GM23338 (cell line): ENCODE measurements at regions not wholly inside any gene's neighbourhood (a gene's known extent, or its start where the extent isn't known, plus 50 kb on each side); places are given as distances from the start of the nearest gene placed in this dataset.

Experiments
- CTCF ChIP-seq, 2 experiments: fragments of 200-600 bp in 1 of 2; sonication (generic) in 1 of 2; conservative IDR thresholded peaks; 2 replicates each; pipeline versions ENCODE4 v1.5.1 to v1.6.1; 2016 to 2017; ENCODE audit warnings: antibody characterized with exemption in 2 of 2, low read depth in 2 of 2, mild to moderate bottlenecking in 2 of 2, moderate library complexity in 1 of 2
- EZH2 ChIP-seq: fragments of 200-600 bp; sonication (generic); IDR thresholded peaks from one replicate; pipeline ENCODE4 v1.8.0; 2017; ENCODE audit warnings: antibody characterized with exemption, mild to moderate bottlenecking, low read depth; ENCODE audit not compliant: unreplicated experiment
- EZH2phosphoT487 ChIP-seq: fragments of 200-600 bp; sonication (generic); IDR thresholded peaks from one replicate; pipeline ENCODE4 v1.8.1; 2018; ENCODE audit warnings: antibody characterized with exemption; ENCODE audit not compliant: unreplicated experiment
- POLR2AphosphoS5 ChIP-seq: IDR thresholded peaks from 2 replicates; pipeline ENCODE4 v1.6.1; 2016; ENCODE audit warnings: antibody characterized with exemption, low read depth
- ZNF114 ChIP-seq: fragments of 250-450 bp; sonication (Bioruptor Pico); IDR thresholded peaks from 2 replicates; pipeline ENCODE4 v1.5.0; 2020; ENCODE audit warnings: mild to moderate bottlenecking, moderate library complexity
- TF ChIP-seq, protein P1 (sequence below): fragments of 250-450 bp; sonication (Bioruptor Pico); IDR thresholded peaks from 2 replicates; pipeline ENCODE4 v1.5.0; 2020; ENCODE audit warnings: mild to moderate bottlenecking, moderate library complexity

- no peak for TF ChIP-seq POLR2AphosphoS5
- TF ChIP-seq CTCF (conservative IDR thresholded peaks at IDR 0.05; ENCODE audit: low read depth in 2 of 2), result no peak
- TF ChIP-seq EZH2, result no peak
- TF ChIP-seq, protein P1, sequence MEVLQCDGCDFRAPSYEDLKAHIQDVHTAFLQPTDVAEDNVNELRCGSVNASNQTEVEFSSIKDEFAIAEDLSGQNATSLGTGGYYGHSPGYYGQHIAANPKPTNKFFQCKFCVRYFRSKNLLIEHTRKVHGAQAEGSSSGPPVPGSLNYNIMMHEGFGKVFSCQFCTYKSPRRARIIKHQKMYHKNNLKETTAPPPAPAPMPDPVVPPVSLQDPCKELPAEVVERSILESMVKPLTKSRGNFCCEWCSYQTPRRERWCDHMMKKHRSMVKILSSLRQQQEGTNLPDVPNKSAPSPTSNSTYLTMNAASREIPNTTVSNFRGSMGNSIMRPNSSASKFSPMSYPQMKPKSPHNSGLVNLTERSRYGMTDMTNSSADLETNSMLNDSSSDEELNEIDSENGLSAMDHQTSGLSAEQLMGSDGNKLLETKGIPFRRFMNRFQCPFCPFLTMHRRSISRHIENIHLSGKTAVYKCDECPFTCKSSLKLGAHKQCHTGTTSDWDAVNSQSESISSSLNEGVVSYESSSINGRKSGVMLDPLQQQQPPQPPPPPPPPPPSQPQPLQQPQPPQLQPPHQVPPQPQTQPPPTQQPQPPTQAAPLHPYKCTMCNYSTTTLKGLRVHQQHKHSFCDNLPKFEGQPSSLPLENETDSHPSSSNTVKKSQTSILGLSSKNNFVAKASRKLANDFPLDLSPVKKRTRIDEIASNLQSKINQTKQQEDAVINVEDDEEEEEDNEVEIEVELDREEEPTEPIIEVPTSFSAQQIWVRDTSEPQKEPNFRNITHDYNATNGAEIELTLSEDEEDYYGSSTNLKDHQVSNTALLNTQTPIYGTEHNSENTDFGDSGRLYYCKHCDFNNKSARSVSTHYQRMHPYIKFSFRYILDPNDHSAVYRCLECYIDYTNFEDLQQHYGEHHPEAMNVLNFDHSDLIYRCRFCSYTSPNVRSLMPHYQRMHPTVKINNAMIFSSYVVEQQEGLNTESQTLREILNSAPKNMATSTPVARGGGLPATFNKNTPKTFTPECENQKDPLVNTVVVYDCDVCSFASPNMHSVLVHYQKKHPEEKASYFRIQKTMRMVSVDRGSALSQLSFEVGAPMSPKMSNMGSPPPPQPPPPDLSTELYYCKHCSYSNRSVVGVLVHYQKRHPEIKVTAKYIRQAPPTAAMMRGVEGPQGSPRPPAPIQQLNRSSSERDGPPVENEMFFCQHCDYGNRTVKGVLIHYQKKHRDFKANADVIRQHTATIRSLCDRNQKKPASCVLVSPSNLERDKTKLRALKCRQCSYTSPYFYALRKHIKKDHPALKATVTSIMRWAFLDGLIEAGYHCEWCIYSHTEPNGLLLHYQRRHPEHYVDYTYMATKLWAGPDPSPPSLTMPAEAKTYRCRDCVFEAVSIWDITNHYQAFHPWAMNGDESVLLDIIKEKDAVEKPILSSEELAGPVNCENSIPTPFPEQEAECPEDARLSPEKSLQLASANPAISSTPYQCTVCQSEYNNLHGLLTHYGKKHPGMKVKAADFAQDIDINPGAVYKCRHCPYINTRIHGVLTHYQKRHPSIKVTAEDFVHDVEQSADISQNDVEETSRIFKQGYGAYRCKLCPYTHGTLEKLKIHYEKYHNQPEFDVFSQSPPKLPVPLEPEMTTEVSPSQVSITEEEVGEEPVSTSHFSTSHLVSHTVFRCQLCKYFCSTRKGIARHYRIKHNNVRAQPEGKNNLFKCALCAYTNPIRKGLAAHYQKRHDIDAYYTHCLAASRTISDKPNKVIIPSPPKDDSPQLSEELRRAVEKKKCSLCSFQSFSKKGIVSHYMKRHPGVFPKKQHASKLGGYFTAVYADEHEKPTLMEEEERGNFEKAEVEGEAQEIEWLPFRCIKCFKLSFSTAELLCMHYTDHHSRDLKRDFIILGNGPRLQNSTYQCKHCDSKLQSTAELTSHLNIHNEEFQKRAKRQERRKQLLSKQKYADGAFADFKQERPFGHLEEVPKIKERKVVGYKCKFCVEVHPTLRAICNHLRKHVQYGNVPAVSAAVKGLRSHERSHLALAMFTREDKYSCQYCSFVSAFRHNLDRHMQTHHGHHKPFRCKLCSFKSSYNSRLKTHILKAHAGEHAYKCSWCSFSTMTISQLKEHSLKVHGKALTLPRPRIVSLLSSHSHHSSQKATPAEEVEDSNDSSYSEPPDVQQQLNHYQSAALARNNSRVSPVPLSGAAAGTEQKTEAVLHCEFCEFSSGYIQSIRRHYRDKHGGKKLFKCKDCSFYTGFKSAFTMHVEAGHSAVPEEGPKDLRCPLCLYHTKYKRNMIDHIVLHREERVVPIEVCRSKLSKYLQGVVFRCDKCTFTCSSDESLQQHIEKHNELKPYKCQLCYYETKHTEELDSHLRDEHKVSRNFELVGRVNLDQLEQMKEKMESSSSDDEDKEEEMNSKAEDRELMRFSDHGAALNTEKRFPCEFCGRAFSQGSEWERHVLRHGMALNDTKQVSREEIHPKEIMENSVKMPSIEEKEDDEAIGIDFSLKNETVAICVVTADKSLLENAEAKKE (CRISPR knock-in tag), result no peak
- TF ChIP-seq ZNF114, result no peak
- no peak for TF ChIP-seq EZH2phosphoT487
Observed at GRCh38 chr3:3295586-3295985, 116.1 kb upstream of the CRBN start.
